A673 (cell line): ENCODE measurements at regions not wholly inside any gene's neighbourhood (a gene's known extent, or its start where the extent isn't known, plus 50 kb on each side); places are given as distances from the start of the nearest gene placed in this dataset.

Source experiments
- BruUV-seq: library from RNA; stranded (reverse); fragments of 400-500 nt; replicated peaks from 2 replicates; lab custom pipeline; 2021; lab: Mats Ljungman, UMichigan
- CTCF ChIA-PET: fragments of 300-600 bp; sonication (Branson Sonifier 250); formaldehyde crosslinking; loops from one replicate; lab custom pipeline; 2022; ENCODE audit warnings: antibody characterized with exemption; lab: Charles Lee
- POLR2A ChIA-PET: fragments of 300-600 bp; sonication (Branson Sonifier 250); formaldehyde crosslinking; loops from one replicate; lab custom pipeline; 2022; ENCODE audit warnings: antibody characterized with exemption; ENCODE audit not compliant: low non-redundant PET; lab: Charles Lee
- DNase-seq: peaks from one replicate; pipeline ENCODE4 v3.0.0-alpha.2; 2015; ENCODE audit warnings: low spot score
- H3K27ac ChIP-seq: fragments of 200-600 bp; sonication (generic); 2 replicates; pipeline ENCODE4 v1.5.1; 2016; ENCODE audit warnings: mixed run types, low read depth, mild to moderate bottlenecking, mixed read lengths, antibody characterized with exemption, low read length; ENCODE audit not compliant: poor library complexity, severe bottlenecking
- H3K27me3 ChIP-seq: fragments of 200-600 bp; sonication (generic); replicated peaks from 2 replicates; pipeline ENCODE4 v1.6.1; 2017; ENCODE audit warnings: mixed run types, low read depth, mild to moderate bottlenecking, mixed read lengths, antibody characterized with exemption, low read length; ENCODE audit not compliant: insufficient read depth, poor library complexity
- H3K36me3 ChIP-seq: fragments of 200-600 bp; sonication (generic); 2 replicates; pipeline ENCODE4 v1.6.1; 2016; ENCODE audit warnings: mixed run types, mild to moderate bottlenecking, mixed read lengths, antibody characterized with exemption, low read length; ENCODE audit not compliant: insufficient read depth, poor library complexity, severe bottlenecking
- H3K4me1 ChIP-seq: fragments of 200-600 bp; sonication (generic); 2 replicates; pipeline ENCODE4 v1.6.1; 2017; ENCODE audit warnings: mixed run types, mild to moderate bottlenecking, mixed read lengths, antibody characterized with exemption, low read length; ENCODE audit not compliant: insufficient read depth, poor library complexity, severe bottlenecking
- H3K4me3 ChIP-seq: fragments of 200-600 bp; sonication (generic); 2 replicates; pipeline ENCODE4 v1.5.1; 2016; ENCODE audit warnings: low read depth, mixed run types, mild to moderate bottlenecking, mixed read lengths, low read length; ENCODE audit not compliant: poor library complexity, severe bottlenecking
- H3K9me3 ChIP-seq: fragments of 200-600 bp; sonication (generic); 2 replicates; pipeline ENCODE4 v1.6.1; 2016; ENCODE audit warnings: mixed run types, low read depth, mild to moderate bottlenecking, mixed read lengths, antibody characterized with exemption, low read length; ENCODE audit not compliant: poor library complexity, severe bottlenecking
- EZH2 ChIP-seq: fragments of 200-600 bp; sonication (generic); IDR thresholded peaks from 2 replicates; pipeline ENCODE4 v1.6.1; 2017; ENCODE audit warnings: borderline replicate concordance, low read depth, mild to moderate bottlenecking, mixed read lengths, antibody characterized with exemption, low read length; ENCODE audit not compliant: poor library complexity, severe bottlenecking
- intact Hi-C: fragments of 100-400 bp; cut with micrococcal nuclease; formaldehyde crosslinking; loops from one replicate; pipeline ENCODE4 v1.10.0; 2022; ENCODE audit not compliant: unreplicated experiment
- TF ChIP-seq, protein P1 (sequence below): fragments of 300-800, 200-600 bp; sonication (generic); conservative IDR thresholded peaks from 2 replicates; pipeline ENCODE4 v1.5.1; 2017; ENCODE audit warnings: low read depth, mild to moderate bottlenecking, antibody characterized with exemption, low read length, moderate library complexity, mixed read lengths

- ChIA-PET CTCF (no interaction called here), POLR2A (no interaction called here)
- BruUV-seq: no TSS peak
- no peaks in the 10 kb centered on the region for H3K27me3 ChIP-seq
- H3K9me3 ChIP-seq: no peaks in the 10 kb centered on the region
- H3K27ac ChIP-seq: no peak overlapping the region
- no peak overlapping the region for H3K4me3 ChIP-seq
- no peaks in the 10 kb centered on the region for H3K4me1 ChIP-seq
- intact Hi-C loops: no loop called here
- TF ChIP-seq, protein P1, sequence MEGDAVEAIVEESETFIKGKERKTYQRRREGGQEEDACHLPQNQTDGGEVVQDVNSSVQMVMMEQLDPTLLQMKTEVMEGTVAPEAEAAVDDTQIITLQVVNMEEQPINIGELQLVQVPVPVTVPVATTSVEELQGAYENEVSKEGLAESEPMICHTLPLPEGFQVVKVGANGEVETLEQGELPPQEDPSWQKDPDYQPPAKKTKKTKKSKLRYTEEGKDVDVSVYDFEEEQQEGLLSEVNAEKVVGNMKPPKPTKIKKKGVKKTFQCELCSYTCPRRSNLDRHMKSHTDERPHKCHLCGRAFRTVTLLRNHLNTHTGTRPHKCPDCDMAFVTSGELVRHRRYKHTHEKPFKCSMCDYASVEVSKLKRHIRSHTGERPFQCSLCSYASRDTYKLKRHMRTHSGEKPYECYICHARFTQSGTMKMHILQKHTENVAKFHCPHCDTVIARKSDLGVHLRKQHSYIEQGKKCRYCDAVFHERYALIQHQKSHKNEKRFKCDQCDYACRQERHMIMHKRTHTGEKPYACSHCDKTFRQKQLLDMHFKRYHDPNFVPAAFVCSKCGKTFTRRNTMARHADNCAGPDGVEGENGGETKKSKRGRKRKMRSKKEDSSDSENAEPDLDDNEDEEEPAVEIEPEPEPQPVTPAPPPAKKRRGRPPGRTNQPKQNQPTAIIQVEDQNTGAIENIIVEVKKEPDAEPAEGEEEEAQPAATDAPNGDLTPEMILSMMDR: no peak
- no peak for TF ChIP-seq EZH2
- H3K36me3 ChIP-seq: no peaks in the 10 kb centered on the region
- no peak for DNase-seq
Measured at GRCh38 chr6:160921095-160921494, 70.5 kb upstream of the MAP3K4 start.

DNA sequence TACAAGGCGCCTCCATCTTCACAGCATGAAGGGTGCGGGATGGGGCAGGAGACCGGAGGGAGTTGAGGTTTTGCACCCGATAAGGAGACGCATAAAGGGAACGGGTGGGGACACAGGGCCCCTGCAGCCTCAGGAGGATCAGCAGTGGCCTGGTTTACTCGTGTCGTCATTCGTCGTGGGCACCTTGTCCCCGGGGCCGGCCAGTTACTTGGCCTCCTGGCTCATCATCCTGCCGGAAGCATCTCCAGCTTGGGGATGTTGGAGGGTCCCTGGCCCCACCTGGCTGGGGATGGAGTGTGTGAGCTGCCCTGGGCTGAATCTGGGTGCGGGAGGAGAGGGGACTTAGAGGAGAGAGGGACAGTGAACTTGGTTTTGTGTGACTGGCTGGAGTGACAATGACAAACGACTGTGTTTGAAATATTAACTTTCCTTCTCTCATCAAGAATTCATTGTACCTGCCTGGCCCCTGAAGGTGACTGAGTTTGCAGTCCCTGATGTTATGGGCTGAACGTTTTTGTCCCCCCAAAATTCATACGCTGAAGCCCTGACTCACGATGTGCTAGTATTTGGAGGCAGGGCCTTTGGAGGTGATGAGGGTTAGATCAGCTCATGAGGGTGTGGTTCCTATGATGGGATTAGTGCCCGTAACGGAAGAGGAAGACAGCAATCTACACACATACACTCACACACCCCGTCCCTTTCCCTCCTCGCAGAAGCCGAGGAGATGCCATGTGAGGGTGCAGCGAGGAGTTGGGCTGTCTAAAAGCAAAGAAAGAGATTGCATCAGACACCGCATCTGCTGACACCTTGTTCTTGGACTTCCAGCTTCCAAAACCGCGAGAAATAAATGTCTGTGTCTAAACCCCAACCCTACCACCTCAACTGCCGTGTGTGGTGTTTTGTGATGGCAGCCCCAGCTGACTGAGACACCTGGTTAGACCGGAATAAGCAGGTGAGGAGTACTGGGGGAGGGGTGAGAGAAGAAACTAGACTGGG is 65.0 kb upstream of the MAP3K4 start:
- CTCF ChIA-PET: no interaction called here

DNA sequence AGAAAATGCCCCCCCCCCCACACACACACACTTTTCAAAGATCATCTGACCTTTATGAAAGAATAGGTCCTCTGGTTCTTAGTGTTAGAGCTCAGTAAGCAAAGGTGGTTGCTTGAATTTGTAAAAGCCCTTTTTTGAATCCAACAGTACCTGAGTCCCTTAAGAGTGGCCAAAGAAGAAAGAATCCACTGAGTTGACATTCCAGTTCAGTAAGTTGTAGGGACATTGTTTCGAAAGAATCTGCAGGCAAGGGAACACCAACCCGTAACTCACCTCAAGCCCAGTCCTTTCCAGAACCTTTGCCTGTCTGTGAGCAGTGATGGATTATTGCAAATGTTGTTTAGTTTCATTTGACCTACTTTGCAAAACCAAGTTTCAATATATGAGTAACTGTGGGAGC is 64.2 kb upstream of the MAP3K4 start:
- POLR2A ChIA-PET: no interaction called here
- no peak for TF ChIP-seq EZH2
- TF ChIP-seq, protein P1: no peak
- DNase-seq: no peak
- Histone ChIP-seq H3K4me3 (no peak overlapping the region), H3K36me3 (no peaks in the 10 kb centered on the region), H3K9me3 (no peaks in the 10 kb centered on the region), H3K27me3 (peaks cover 6% of the 10 kb centered on the region), H3K4me1 (no peaks in the 10 kb centered on the region), H3K27ac (no peak overlapping the region)
- BruUV-seq: no TSS peak
- intact Hi-C loops: no loop called here
- CTCF ChIA-PET: no interaction called here

More for the DNA sequence above, 65.0 kb upstream of the MAP3K4 start:
- POLR2A ChIA-PET: no interaction called here
- no peak overlapping the region for H3K27ac ChIP-seq
- no peaks in the 10 kb centered on the region for H3K9me3 ChIP-seq
- H3K27me3 ChIP-seq: peaks cover 6% of the 10 kb centered on the region
- no peak for TF ChIP-seq EZH2
- TF ChIP-seq, protein P1: no peak
- H3K4me1 ChIP-seq: no peaks in the 10 kb centered on the region
- intact Hi-C loops: no loop called here
- no peak overlapping the region for H3K4me3 ChIP-seq
- no peak for DNase-seq
- H3K36me3 ChIP-seq: no peaks in the 10 kb centered on the region
- no TSS peak for BruUV-seq
